ENCODE measurements at regions not wholly inside any gene's neighbourhood (a gene's known extent, or its start where the extent isn't known, plus 50 kb on each side); places are given as distances from the start of the nearest gene placed in this dataset.

GRCh38 chr10:123492016-123492415, 174.1 kb upstream of the GPR26 start:
- no peak for DNase-seq (ENCODE audit: low read depth in 2 of 2)

- no peak for DNase-seq (ENCODE audit: low read depth in 2 of 2)
Observed at GRCh38 chr10:123494301-123494808, 171.8 kb upstream of the GPR26 start.

GRCh38 chr10:123496375-123496774, 169.8 kb upstream of the GPR26 start:
- no peak for DNase-seq (ENCODE audit: low read depth in 2 of 2)

- no peak for DNase-seq (ENCODE audit: low read depth in 2 of 2)
Observed at GRCh38 chr10:123496996-123497660, 169.0 kb upstream of the GPR26 start.

- no peak for DNase-seq (ENCODE audit: low read depth in 2 of 2)
Observed at GRCh38 chr10:123500110-123500509, 166.0 kb upstream of the GPR26 start.

GRCh38 chr10:123501148-123501547, 165.0 kb upstream of the GPR26 start:
- DNase-seq (ENCODE audit: low read depth in 2 of 2) = no peak

GRCh38 chr10:123502983-123503382, 163.2 kb upstream of the GPR26 start:
- DNase-seq (ENCODE audit: low read depth in 2 of 2) = no peak

GRCh38 chr10:123506455-123506854, 159.7 kb upstream of the GPR26 start:
- DNase-seq (ENCODE audit: low read depth in 2 of 2) = no peak

GRCh38 chr10:123507298-123507697, 158.9 kb upstream of the GPR26 start:
- DNase-seq (ENCODE audit: low read depth in 2 of 2) = no peak

- DNase-seq (ENCODE audit: low read depth in 2 of 2) = no peak
Observed at GRCh38 chr10:123509338-123509737, 156.8 kb upstream of the GPR26 start.

GRCh38 chr10:123512901-123513775, 153.0 kb upstream of the GPR26 start:
- no peak for DNase-seq (ENCODE audit: low read depth in 2 of 2)

- no peak for DNase-seq (ENCODE audit: low read depth in 2 of 2)
Observed at GRCh38 chr10:123513870-123514269, 152.3 kb upstream of the GPR26 start.

- DNase-seq (ENCODE audit: low read depth in 2 of 2) = no peak
Observed at GRCh38 chr10:123514996-123515395, 151.2 kb upstream of the GPR26 start.

GRCh38 chr10:123515661-123516060, 150.5 kb upstream of the GPR26 start:
- DNase-seq (ENCODE audit: low read depth in 2 of 2) = no peak

GRCh38 chr10:123516291-123516690, 149.9 kb upstream of the GPR26 start:
- DNase-seq (ENCODE audit: low read depth in 2 of 2) = no peak

- DNase-seq (ENCODE audit: low read depth in 2 of 2) = no peak
Observed at GRCh38 chr10:123517426-123517825, 148.7 kb upstream of the GPR26 start.

GRCh38 chr10:123517901-123518300, 148.3 kb upstream of the GPR26 start:
- DNase-seq (ENCODE audit: low read depth in 2 of 2) = no peak

- DNase-seq (ENCODE audit: low read depth in 2 of 2) = no peak
Observed at GRCh38 chr10:123518765-123519164, 147.4 kb upstream of the GPR26 start.

GRCh38 chr10:123519861-123520260, 146.3 kb upstream of the GPR26 start:
- no peak for DNase-seq (ENCODE audit: low read depth in 2 of 2)

GRCh38 chr10:123521076-123521475, 145.1 kb upstream of the GPR26 start:
- no peak for DNase-seq (ENCODE audit: low read depth in 2 of 2)

- no peak for DNase-seq (ENCODE audit: low read depth in 2 of 2)
Observed at GRCh38 chr10:123521556-123521955, 144.6 kb upstream of the GPR26 start.

- DNase-seq (ENCODE audit: low read depth in 2 of 2) = no peak
Observed at GRCh38 chr10:123522702-123523312, 143.3 kb upstream of the GPR26 start.

GRCh38 chr10:123523833-123524232, 142.3 kb upstream of the GPR26 start:
- DNase-seq (ENCODE audit: low read depth in 2 of 2) = no peak
